H9 (cell line): ENCODE measurements at regions not wholly inside any gene's neighbourhood (a gene's known extent, or its start where the extent isn't known, plus 50 kb on each side); places are given as distances from the start of the nearest gene placed in this dataset.

Experiments
- DNase-seq: peaks from one replicate; pipeline ENCODE4 v3.0.0-alpha.2; 2017
- H2AFZ ChIP-seq: one replicate; pipeline ENCODE4 v1.6.1; 2013; ENCODE audit warnings: mild to moderate bottlenecking, low read length, control low read depth, moderate library complexity
- H2AK5ac ChIP-seq: 2 replicates; pipeline ENCODE4 v1.6.1; 2013; ENCODE audit warnings: low read length, control low read depth, mixed read lengths; ENCODE audit not compliant: insufficient read length
- H2BK120ac ChIP-seq: one replicate; pipeline ENCODE4 v1.6.1; 2013; ENCODE audit warnings: low read depth, mild to moderate bottlenecking, low read length, control low read depth, inconsistent platforms; ENCODE audit not compliant: poor library complexity, severe bottlenecking
- H2BK12ac ChIP-seq: 2 replicates; pipeline ENCODE4 v1.6.1; 2013; ENCODE audit warnings: low read length, control low read depth, mixed read lengths, low read depth; ENCODE audit not compliant: insufficient read length
- H2BK15ac ChIP-seq: 2 replicates; pipeline ENCODE4 v1.6.1; 2013; ENCODE audit warnings: low read depth, low read length, control low read depth
- H2BK20ac ChIP-seq: one replicate; pipeline ENCODE4 v1.6.1; 2013; ENCODE audit warnings: low read depth, mild to moderate bottlenecking, low read length, control low read depth, inconsistent platforms; ENCODE audit not compliant: poor library complexity, severe bottlenecking
- H2BK5ac ChIP-seq: 2 replicates; pipeline ENCODE4 v1.6.1; 2013; ENCODE audit warnings: low read length, control low read depth, mixed read lengths; ENCODE audit not compliant: insufficient read length
- H3K14ac ChIP-seq: 2 replicates; pipeline ENCODE4 v1.6.1; 2013; ENCODE audit warnings: low read length, control low read depth; ENCODE audit not compliant: insufficient read depth
- H3K18ac ChIP-seq: 2 replicates; pipeline ENCODE4 v1.6.1; 2013; ENCODE audit warnings: low read depth, mild to moderate bottlenecking, mixed read lengths, low read length, control low read depth; ENCODE audit not compliant: insufficient read length
- H3K23ac ChIP-seq: 2 replicates; pipeline ENCODE4 v1.6.1; 2013; ENCODE audit warnings: low read length, control low read depth, mixed read lengths, low read depth; ENCODE audit not compliant: insufficient read length
- H3K23me2 ChIP-seq: 2 replicates; pipeline ENCODE4 v1.6.1; 2013; ENCODE audit warnings: low read depth, mild to moderate bottlenecking, mixed read lengths, low read length, control low read depth; ENCODE audit not compliant: insufficient read length, poor library complexity, severe bottlenecking
- H3K27ac ChIP-seq: 2 replicates; pipeline ENCODE4 v1.5.1; 2013; ENCODE audit warnings: low read length, control low read depth, mixed read lengths, low read depth; ENCODE audit not compliant: insufficient read length
- H3K27me3 ChIP-seq: 2 replicates; pipeline ENCODE4 v1.6.1; 2013; ENCODE audit warnings: low read length, control low read depth, inconsistent platforms; ENCODE audit not compliant: insufficient read depth
- H3K4ac ChIP-seq: 2 replicates; pipeline ENCODE4 v1.6.1; 2013; ENCODE audit warnings: low read depth, mild to moderate bottlenecking, control low read depth, inconsistent platforms, low read length, moderate library complexity
- H3K4me1 ChIP-seq: 2 replicates; pipeline ENCODE4 v1.6.1; 2013; ENCODE audit warnings: low read length, control low read depth, inconsistent platforms; ENCODE audit not compliant: insufficient read depth
- H3K4me2 ChIP-seq: 2 replicates; pipeline ENCODE4 v1.6.1; 2013; ENCODE audit warnings: low read length, control low read depth, mixed read lengths; ENCODE audit not compliant: insufficient read length, insufficient read depth
- H3K56ac ChIP-seq: 2 replicates; pipeline ENCODE4 v1.6.1; 2013; ENCODE audit warnings: low read depth, mild to moderate bottlenecking, mixed read lengths, low read length, control low read depth; ENCODE audit not compliant: insufficient read length
- H3K79me1 ChIP-seq: 2 replicates; pipeline ENCODE4 v1.6.1; 2013; ENCODE audit warnings: low read depth, mild to moderate bottlenecking, moderate library complexity, low read length, control low read depth, inconsistent platforms; ENCODE audit not compliant: insufficient read depth, poor library complexity, severe bottlenecking
- H3K79me2 ChIP-seq: 2 replicates; pipeline ENCODE4 v1.6.1; 2013; ENCODE audit warnings: low read length, control low read depth, inconsistent platforms; ENCODE audit not compliant: insufficient read depth
- H3K9ac ChIP-seq: 2 replicates; pipeline ENCODE4 v1.6.1; 2013; ENCODE audit warnings: low read length, control low read depth, mixed read lengths; ENCODE audit not compliant: insufficient read length; ENCODE audit errors: extremely low read depth
- H3K9me3 ChIP-seq: one replicate; pipeline ENCODE4 v1.6.1; 2013; ENCODE audit warnings: low read depth, low read length, inconsistent platforms; ENCODE audit not compliant: control insufficient read depth
- H3T11ph ChIP-seq: one replicate; pipeline ENCODE4 v1.6.1; 2013; ENCODE audit warnings: mild to moderate bottlenecking, low read length, control low read depth, inconsistent platforms
- H4K20me1 ChIP-seq: one replicate; pipeline ENCODE4 v1.6.1; 2013; ENCODE audit not compliant: control insufficient read depth, insufficient read length, insufficient read depth
- H4K5ac ChIP-seq: 2 replicates; pipeline ENCODE4 v1.6.1; 2013; ENCODE audit warnings: low read depth, mild to moderate bottlenecking, mixed read lengths, low read length, control low read depth; ENCODE audit not compliant: insufficient read length
- H4K8ac ChIP-seq: replicated peaks from 2 replicates; pipeline ENCODE4 v1.6.1; 2013; ENCODE audit warnings: low read length, control low read depth, mixed read lengths, low read depth; ENCODE audit not compliant: insufficient read length
- H4K91ac ChIP-seq: 2 replicates; pipeline ENCODE4 v1.6.1; 2013; ENCODE audit warnings: low read depth, mild to moderate bottlenecking, moderate library complexity, mixed read lengths, low read length, control low read depth; ENCODE audit not compliant: insufficient read length
- H3K27ac Mint-ChIP-seq, 3 experiments: 2 replicates in 2 of 3; 3 replicates in 1 of 3; pipeline ENCODE4 v1.8.0; 2020 to 2021; ENCODE audit warnings: mixed read lengths in 3 of 3, mild to moderate bottlenecking in 1 of 3, moderate library complexity in 1 of 3
- H3K27me3 Mint-ChIP-seq: 2 replicates; pipeline ENCODE4 v1.8.0; 2021; ENCODE audit warnings: low read depth, mild to moderate bottlenecking, moderate library complexity, mixed read lengths
- H3K36me3 Mint-ChIP-seq, 3 experiments: 2 replicates in 2 of 3; 3 replicates in 1 of 3; pipeline ENCODE4 v1.8.0; 2020 to 2021; ENCODE audit warnings: low read depth in 3 of 3, mixed read lengths in 3 of 3; ENCODE audit not compliant: insufficient read depth in 1 of 3
- H3K4me1 Mint-ChIP-seq, 2 experiments: 2 replicates each; pipeline ENCODE4 v1.8.0; 2020; ENCODE audit warnings: mixed read lengths in 2 of 2
- H3K4me3 Mint-ChIP-seq, 2 experiments: 2 replicates in 1 of 2; 3 replicates in 1 of 2; pipeline ENCODE4 v1.8.0; 2020 to 2021; ENCODE audit warnings: mild to moderate bottlenecking in 2 of 2, mixed read lengths in 2 of 2, moderate library complexity in 1 of 2
- H3K9me3 Mint-ChIP-seq, 2 experiments: 2 replicates in 1 of 2; 3 replicates in 1 of 2; pipeline ENCODE4 v1.8.0; 2020; ENCODE audit warnings: mild to moderate bottlenecking in 2 of 2, mixed read lengths in 2 of 2, moderate library complexity in 1 of 2
- CTCF ChIP-seq: fragments of 200-600 bp; sonication (generic); conservative IDR thresholded peaks from 3 replicates; pipeline ENCODE4 v1.8.0; 2021; ENCODE audit warnings: antibody characterized with exemption, mild to moderate bottlenecking
- WGBS: extraction: QIAGEN DNeasy Blood & Tissue Kit; methylation state at CpG from one replicate; pipeline ENCODE4 v1.1.7; 2013; ENCODE audit warnings: missing lambda C conversion rate, low lambda C conversion rate, mixed read lengths; ENCODE audit not compliant: insufficient read length; ENCODE audit errors: extremely low coverage; 5-methylcytosine and 5-hydroxymethylcytosine counted together

GRCh38 chrX:56057325-56057724 is 174.8 kb upstream of the KLF8 start:
- no peak overlapping the region for H2BK5ac ChIP-seq
- Mint-ChIP-seq H3K36me3 (peaks cover 19 to 35% (median 35%) of the 10 kb centered on the region in 3 experiments), H3K27me3 (no peaks in the 10 kb centered on the region; the same call in 1 of the 2 replicates), H3K4me3 (no peak overlapping the region), H3K4me1 (peaks cover 0 to 2% of the 10 kb centered on the region in 2 experiments; a peak in 1 of 4 replicates), H3K27ac (no peak overlapping the region), H3K9me3 (peaks cover 78 to 84% of the 10 kb centered on the region in 2 experiments)
- H4K91ac ChIP-seq: no peak overlapping the region
- H3K9me3 ChIP-seq: peaks cover 20% of the 10 kb centered on the region
- H3K79me1 ChIP-seq: no peaks in the 10 kb centered on the region
- H3K27me3 ChIP-seq: no peaks in the 10 kb centered on the region
- H2BK12ac ChIP-seq: no peak overlapping the region
- no peak overlapping the region for H4K8ac ChIP-seq
- H3K23ac ChIP-seq: no peak overlapping the region
- H4K5ac ChIP-seq: no peak overlapping the region
- H3T11ph ChIP-seq: no peak overlapping the region
- no peak overlapping the region for H2AFZ ChIP-seq
- no peak overlapping the region for H3K4me2 ChIP-seq
- no peaks in the 10 kb centered on the region; the same call in 1 of the 2 replicates for H3K79me2 ChIP-seq
- no peak overlapping the region for H2BK20ac ChIP-seq
- H3K4me1 ChIP-seq: no peaks in the 10 kb centered on the region
- H2BK120ac ChIP-seq: no peak overlapping the region
- no CpG with 5 or more reads among the region's 4 CpGs for WGBS
- no peaks in the 10 kb centered on the region for H4K20me1 ChIP-seq
- H3K9ac ChIP-seq: no peak overlapping the region
- no peak overlapping the region for H3K4ac ChIP-seq
- no peak overlapping the region for H3K18ac ChIP-seq
- no peak overlapping the region for H3K14ac ChIP-seq
- H3K23me2 ChIP-seq: no peaks in the 10 kb centered on the region
- no peak overlapping the region for H2BK15ac ChIP-seq
- TF ChIP-seq CTCF: no peak
- H2AK5ac ChIP-seq: no peak overlapping the region
- DNase-seq: no peak
- no peak overlapping the region for H3K27ac ChIP-seq
- H3K56ac ChIP-seq: no peak overlapping the region
